ENCODE measurements at regions not wholly inside any gene's neighbourhood (a gene's known extent, or its start where the extent isn't known, plus 50 kb on each side); places are given as distances from the start of the nearest gene placed in this dataset.

DNA sequence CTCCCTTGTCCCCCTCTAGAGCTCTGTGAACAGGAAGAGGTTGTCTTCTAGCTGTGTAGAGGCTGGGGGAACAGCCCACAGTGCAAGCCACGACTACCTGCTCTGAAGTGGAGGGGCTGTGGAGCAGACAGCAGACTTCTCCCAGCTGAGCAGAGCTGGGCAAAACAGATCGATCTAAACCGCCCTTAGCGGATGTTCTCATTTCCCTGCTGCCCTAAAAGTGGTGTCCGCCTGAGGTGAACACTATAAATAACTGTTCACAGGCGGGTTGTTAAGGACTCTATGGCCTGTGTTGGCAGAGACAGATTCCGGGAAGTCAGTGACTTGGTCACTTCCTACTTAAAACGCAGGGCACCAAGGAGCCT, 203.2 kb downstream of the RHOU start (continued):
- TF ChIP-seq ZNF546 (CRISPR knock-in tag; conservative IDR thresholded peaks at IDR 0.05) (no peak), FIP1L1 (IDR thresholded peaks at IDR 0.05; ENCODE audit: borderline replicate concordance, insufficient read depth, low read depth, low read length) (no peak), GABPB1 (CRISPR knock-in tag; IDR thresholded peaks at IDR 0.05) (peak; percentile 15; the same call in 1 of the 2 replicates), ZNF567 (CRISPR knock-in tag; IDR thresholded peaks at IDR 0.05; ENCODE audit: borderline replicate concordance) (no peak), TBX2 (CRISPR knock-in tag; IDR thresholded peaks at IDR 0.05; ENCODE audit: borderline replicate concordance) (no peak; the same call in 1 of the 2 replicates), ZFP62 (CRISPR knock-in tag; IDR thresholded peaks at IDR 0.05) (no peak), FOXK1 (CRISPR knock-in tag; IDR thresholded peaks at IDR 0.05; ENCODE audit: borderline replicate concordance, low read depth) (no peak)
- TF ChIP-seq, protein P1, sequence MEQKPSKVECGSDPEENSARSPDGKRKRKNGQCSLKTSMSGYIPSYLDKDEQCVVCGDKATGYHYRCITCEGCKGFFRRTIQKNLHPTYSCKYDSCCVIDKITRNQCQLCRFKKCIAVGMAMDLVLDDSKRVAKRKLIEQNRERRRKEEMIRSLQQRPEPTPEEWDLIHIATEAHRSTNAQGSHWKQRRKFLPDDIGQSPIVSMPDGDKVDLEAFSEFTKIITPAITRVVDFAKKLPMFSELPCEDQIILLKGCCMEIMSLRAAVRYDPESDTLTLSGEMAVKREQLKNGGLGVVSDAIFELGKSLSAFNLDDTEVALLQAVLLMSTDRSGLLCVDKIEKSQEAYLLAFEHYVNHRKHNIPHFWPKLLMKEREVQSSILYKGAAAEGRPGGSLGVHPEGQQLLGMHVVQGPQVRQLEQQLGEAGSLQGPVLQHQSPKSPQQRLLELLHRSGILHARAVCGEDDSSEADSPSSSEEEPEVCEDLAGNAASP (CRISPR knock-in tag; IDR thresholded peaks at IDR 0.05; ENCODE audit: borderline replicate concordance) = 0 out of 2 replicates have a peak, but pooled peaks have one; percentile 11
- TF ChIP-seq, protein P2, sequence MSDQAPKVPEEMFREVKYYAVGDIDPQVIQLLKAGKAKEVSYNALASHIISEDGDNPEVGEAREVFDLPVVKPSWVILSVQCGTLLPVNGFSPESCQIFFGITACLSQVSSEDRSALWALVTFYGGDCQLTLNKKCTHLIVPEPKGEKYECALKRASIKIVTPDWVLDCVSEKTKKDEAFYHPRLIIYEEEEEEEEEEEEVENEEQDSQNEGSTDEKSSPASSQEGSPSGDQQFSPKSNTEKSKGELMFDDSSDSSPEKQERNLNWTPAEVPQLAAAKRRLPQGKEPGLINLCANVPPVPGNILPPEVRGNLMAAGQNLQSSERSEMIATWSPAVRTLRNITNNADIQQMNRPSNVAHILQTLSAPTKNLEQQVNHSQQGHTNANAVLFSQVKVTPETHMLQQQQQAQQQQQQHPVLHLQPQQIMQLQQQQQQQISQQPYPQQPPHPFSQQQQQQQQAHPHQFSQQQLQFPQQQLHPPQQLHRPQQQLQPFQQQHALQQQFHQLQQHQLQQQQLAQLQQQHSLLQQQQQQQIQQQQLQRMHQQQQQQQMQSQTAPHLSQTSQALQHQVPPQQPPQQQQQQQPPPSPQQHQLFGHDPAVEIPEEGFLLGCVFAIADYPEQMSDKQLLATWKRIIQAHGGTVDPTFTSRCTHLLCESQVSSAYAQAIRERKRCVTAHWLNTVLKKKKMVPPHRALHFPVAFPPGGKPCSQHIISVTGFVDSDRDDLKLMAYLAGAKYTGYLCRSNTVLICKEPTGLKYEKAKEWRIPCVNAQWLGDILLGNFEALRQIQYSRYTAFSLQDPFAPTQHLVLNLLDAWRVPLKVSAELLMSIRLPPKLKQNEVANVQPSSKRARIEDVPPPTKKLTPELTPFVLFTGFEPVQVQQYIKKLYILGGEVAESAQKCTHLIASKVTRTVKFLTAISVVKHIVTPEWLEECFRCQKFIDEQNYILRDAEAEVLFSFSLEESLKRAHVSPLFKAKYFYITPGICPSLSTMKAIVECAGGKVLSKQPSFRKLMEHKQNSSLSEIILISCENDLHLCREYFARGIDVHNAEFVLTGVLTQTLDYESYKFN (CRISPR knock-in tag; conservative IDR thresholded peaks at IDR 0.05) = peak; percentile 77
- TF ChIP-seq, protein P3, sequence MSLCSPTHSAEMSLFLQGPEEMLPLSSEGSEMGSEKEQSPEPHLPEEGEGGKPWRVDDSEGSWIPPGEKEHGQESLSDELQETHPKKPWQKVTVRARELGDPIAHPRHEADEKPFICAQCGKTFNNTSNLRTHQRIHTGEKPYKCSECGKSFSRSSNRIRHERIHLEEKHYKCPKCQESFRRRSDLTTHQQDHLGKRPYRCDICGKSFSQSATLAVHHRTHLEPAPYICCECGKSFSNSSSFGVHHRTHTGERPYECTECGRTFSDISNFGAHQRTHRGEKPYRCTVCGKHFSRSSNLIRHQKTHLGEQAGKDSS (CRISPR knock-in tag; IDR thresholded peaks at IDR 0.05; ENCODE audit: borderline replicate concordance, low read depth) = no peak
- TF ChIP-seq, protein P4, sequence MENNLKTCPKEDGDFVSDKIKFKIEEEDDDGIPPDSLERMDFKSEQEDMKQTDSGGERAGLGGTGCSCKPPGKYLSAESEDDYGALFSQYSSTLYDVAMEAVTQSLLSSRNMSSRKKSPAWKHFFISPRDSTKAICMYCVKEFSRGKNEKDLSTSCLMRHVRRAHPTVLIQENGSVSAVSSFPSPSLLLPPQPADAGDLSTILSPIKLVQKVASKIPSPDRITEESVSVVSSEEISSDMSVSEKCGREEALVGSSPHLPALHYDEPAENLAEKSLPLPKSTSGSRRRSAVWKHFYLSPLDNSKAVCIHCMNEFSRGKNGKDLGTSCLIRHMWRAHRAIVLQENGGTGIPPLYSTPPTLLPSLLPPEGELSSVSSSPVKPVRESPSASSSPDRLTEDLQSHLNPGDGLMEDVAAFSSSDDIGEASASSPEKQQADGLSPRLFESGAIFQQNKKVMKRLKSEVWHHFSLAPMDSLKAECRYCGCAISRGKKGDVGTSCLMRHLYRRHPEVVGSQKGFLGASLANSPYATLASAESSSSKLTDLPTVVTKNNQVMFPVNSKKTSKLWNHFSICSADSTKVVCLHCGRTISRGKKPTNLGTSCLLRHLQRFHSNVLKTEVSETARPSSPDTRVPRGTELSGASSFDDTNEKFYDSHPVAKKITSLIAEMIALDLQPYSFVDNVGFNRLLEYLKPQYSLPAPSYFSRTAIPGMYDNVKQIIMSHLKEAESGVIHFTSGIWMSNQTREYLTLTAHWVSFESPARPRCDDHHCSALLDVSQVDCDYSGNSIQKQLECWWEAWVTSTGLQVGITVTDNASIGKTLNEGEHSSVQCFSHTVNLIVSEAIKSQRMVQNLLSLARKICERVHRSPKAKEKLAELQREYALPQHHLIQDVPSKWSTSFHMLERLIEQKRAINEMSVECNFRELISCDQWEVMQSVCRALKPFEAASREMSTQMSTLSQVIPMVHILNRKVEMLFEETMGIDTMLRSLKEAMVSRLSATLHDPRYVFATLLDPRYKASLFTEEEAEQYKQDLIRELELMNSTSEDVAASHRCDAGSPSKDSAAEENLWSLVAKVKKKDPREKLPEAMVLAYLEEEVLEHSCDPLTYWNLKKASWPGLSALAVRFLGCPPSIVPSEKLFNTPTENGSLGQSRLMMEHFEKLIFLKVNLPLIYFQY (CRISPR knock-in tag; IDR thresholded peaks at IDR 0.05; ENCODE audit: borderline replicate concordance) = no peak
- TF ChIP-seq, protein P5, sequence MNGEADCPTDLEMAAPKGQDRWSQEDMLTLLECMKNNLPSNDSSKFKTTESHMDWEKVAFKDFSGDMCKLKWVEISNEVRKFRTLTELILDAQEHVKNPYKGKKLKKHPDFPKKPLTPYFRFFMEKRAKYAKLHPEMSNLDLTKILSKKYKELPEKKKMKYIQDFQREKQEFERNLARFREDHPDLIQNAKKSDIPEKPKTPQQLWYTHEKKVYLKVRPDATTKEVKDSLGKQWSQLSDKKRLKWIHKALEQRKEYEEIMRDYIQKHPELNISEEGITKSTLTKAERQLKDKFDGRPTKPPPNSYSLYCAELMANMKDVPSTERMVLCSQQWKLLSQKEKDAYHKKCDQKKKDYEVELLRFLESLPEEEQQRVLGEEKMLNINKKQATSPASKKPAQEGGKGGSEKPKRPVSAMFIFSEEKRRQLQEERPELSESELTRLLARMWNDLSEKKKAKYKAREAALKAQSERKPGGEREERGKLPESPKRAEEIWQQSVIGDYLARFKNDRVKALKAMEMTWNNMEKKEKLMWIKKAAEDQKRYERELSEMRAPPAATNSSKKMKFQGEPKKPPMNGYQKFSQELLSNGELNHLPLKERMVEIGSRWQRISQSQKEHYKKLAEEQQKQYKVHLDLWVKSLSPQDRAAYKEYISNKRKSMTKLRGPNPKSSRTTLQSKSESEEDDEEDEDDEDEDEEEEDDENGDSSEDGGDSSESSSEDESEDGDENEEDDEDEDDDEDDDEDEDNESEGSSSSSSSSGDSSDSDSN (CRISPR knock-in tag; IDR thresholded peaks at IDR 0.05) = no peak

Measured in HepG2 (cell line).